ENCODE measurements at regions not wholly inside any gene's neighbourhood (a gene's known extent, or its start where the extent isn't known, plus 50 kb on each side); places are given as distances from the start of the nearest gene placed in this dataset.

DNA sequence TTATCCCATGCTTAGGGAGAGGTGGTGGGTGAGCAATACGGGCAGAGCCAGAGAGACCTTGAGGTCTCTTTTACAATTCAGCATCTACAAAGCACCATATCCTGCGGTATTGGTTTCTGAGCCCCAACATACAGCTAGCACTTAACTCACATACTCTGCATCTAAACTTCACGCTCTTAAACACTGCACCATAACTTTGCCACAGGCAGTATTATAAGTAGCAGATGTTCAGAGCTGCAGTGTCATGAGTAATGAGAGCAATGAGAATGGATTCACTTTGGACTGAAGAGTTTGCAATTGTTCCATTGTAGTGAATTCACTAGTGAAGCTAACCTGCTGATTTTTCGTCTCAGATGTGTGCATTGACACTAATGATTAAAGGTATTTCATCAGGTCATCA lies 93.8 kb downstream of the HS3ST1 start:
- no peak for TF ChIP-seq CTCF (IDR thresholded peaks at IDR 0.05)
- no peaks in the 10 kb centered on the region for H3K4me1 Mint-ChIP-seq
- H3K4me3 Mint-ChIP-seq: no peak overlapping the region
- H3K27ac Mint-ChIP-seq: no peak overlapping the region
- H3K9me3 Mint-ChIP-seq: no peaks in the 10 kb centered on the region
- H3K27me3 Mint-ChIP-seq (ENCODE audit: low read depth, poor library complexity): peaks cover 9% of the 10 kb centered on the region
- no peak for DNase-seq
- no peaks in the 10 kb centered on the region for H3K36me3 Mint-ChIP-seq (ENCODE audit: low read depth)

DNA sequence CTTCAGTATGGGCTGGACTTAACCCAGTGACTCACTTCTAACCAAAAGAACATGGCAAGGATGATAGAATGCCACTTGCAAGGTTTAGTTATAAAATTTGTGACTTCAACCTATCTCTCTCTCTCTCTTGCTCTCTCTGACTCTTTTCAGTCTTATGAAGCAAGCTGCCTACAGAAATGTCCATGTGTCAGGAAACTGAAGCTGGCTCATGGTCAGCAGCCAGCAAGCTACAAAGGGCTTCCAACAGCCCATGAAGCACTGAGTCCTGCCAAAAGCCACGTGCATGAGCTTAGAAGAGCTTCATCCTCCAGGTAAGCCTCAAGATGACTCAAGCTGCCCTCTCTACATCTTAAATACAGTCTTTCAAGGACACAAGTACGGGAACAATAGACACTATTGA lies 100.3 kb downstream of the HS3ST1 start:
- DNase-seq: no peak
- Mint-ChIP-seq H3K4me3 (no peak overlapping the region), H3K27ac (no peak overlapping the region), H3K27me3 (ENCODE audit: low read depth, poor library complexity) (peaks cover 6% of the 10 kb centered on the region), H3K36me3 (ENCODE audit: low read depth) (peaks cover under 1% of the 10 kb centered on the region), H3K4me1 (no peaks in the 10 kb centered on the region), H3K9me3 (peaks cover 15% of the 10 kb centered on the region)
- no peak for TF ChIP-seq CTCF (IDR thresholded peaks at IDR 0.05)

GRCh38 chr4:11326021-11326420 lies 102.7 kb downstream of the HS3ST1 start:
- Mint-ChIP-seq H3K4me1 (no peaks in the 10 kb centered on the region), H3K36me3 (ENCODE audit: low read depth) (peaks cover 10% of the 10 kb centered on the region), H3K9me3 (peaks cover 36% of the 10 kb centered on the region), H3K4me3 (no peak overlapping the region), H3K27me3 (ENCODE audit: low read depth, poor library complexity) (peaks cover 3% of the 10 kb centered on the region), H3K27ac (no peak overlapping the region)
- no peak for TF ChIP-seq CTCF (IDR thresholded peaks at IDR 0.05)
- DNase-seq: no peak

DNA sequence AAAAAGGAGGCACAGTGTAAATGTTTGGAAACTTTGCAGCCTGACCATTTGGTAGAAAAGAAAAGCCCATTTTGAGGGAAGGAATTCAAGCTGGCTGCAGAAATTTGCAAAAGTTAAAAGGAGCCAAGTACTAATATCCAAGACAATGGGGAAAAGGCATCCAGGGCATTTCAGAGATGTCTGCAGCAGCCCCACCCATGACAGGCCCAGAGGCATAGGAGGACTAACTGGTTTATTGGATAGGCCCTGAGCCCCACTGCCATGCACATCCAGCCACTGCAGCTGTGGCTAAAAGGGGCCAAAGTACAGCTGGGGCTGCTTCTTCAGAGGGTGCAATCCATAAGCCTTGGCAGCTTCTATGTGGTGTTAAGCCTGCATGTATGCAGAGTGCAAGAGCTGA lies 104.9 kb downstream of the HS3ST1 start:
- no peak for TF ChIP-seq CTCF (IDR thresholded peaks at IDR 0.05)
- H3K36me3 Mint-ChIP-seq (ENCODE audit: low read depth): peaks cover 10% of the 10 kb centered on the region
- H3K4me1 Mint-ChIP-seq: no peaks in the 10 kb centered on the region
- no peak overlapping the region for H3K27ac Mint-ChIP-seq
- H3K9me3 Mint-ChIP-seq: peaks cover 44% of the 10 kb centered on the region
- no peak overlapping the region for H3K4me3 Mint-ChIP-seq
- H3K27me3 Mint-ChIP-seq (ENCODE audit: low read depth, poor library complexity): peaks cover 3% of the 10 kb centered on the region
- DNase-seq: no peak

DNA sequence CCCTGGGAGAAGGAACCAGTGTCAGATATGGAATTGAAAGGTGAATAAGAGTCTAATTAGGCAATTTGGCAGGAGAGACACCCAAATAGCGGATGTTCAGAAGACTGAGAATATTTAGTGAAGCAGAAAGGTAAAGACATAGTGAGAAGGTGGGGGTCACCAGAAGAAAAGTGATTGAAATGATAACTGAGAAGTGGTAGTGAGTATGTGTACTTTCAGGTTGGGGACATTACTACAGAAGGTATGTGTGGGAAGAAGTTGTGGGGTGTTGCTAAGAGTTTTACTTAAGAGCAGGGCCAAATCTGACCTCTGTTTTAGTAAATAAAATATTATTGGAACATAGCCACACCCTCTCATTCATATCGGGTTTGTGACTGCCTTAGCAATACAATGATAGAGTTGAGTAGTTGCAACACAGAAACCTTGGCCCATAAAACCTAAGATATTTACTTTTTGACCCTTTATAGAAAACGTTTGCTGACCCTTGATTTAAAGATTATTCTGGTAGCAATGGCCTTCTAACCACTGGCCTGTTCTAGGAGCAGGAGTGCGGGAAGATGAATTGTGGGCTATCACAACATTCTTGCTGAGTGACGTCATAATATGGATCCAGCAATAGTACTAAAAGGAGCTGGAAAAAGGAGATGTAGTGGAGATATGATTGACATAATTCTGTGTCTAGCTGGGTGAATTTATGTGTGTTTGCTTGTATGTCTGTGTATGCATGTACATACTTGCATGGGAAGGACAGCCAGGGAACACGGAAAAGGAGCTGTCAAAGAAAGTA lies 115.3 kb downstream of the HS3ST1 start:
- Mint-ChIP-seq H3K4me3 (no peak overlapping the region), H3K27ac (no peak overlapping the region), H3K4me1 (no peaks in the 10 kb centered on the region), H3K9me3 (peaks cover 20% of the 10 kb centered on the region), H3K36me3 (ENCODE audit: low read depth) (peaks cover 8% of the 10 kb centered on the region), H3K27me3 (ENCODE audit: low read depth, poor library complexity) (peaks cover 3% of the 10 kb centered on the region)
- DNase-seq: no peak
- no peak for TF ChIP-seq CTCF (IDR thresholded peaks at IDR 0.05)

- DNase-seq: no peak
- Mint-ChIP-seq H3K27ac (no peak overlapping the region), H3K27me3 (ENCODE audit: low read depth, poor library complexity) (peaks cover 7% of the 10 kb centered on the region), H3K4me3 (no peak overlapping the region), H3K9me3 (peaks cover 25% of the 10 kb centered on the region), H3K36me3 (ENCODE audit: low read depth) (peaks cover 12% of the 10 kb centered on the region), H3K4me1 (no peaks in the 10 kb centered on the region)
- TF ChIP-seq CTCF (IDR thresholded peaks at IDR 0.05): no peak
Measured at GRCh38 chr4:11312389-11312788, 116.3 kb downstream of the HS3ST1 start.
